Esophagus muscularis mucosa (tissue), 4 donors: ENCODE measurements at regions not wholly inside any gene's neighbourhood (a gene's known extent, or its start where the extent isn't known, plus 50 kb on each side); places are given as distances from the start of the nearest gene placed in this dataset.

Experiments
- DNase-seq: peaks from one replicate; pipeline ENCODE4 v3.0.0-alpha.2; 2017; ENCODE audit errors: extremely low spot score
- H3K27ac ChIP-seq, 4 donors: fragments of 200-600 bp; sonication (generic); replicated peaks in 1 of 4; 1 replicate in 3 of 4; 2 replicates in 1 of 4; pipeline ENCODE4 v1.5.1; 2016 to 2019; ENCODE audit warnings: mild to moderate bottlenecking in 1 of 4
- H3K27me3 ChIP-seq, 4 donors: fragments of 200-600 bp; sonication (generic); one replicate each; pipeline versions ENCODE4 v1.5.1 to v1.6.0; 2016 to 2019
- H3K36me3 ChIP-seq, 4 donors: fragments of 200-600 bp; sonication (generic); one replicate each; pipeline ENCODE4 v1.5.1; 2016 to 2019
- H3K4me1 ChIP-seq, 4 donors: fragments of 200-600 bp; sonication (generic); one replicate each; pipeline ENCODE4 v1.5.1; 2016 to 2019
- H3K4me3 ChIP-seq, 4 donors: fragments of 200-600 bp; sonication (generic); 1 replicate in 2 of 4; 2 replicates in 2 of 4; pipeline ENCODE4 v1.5.1; 2016 to 2019; ENCODE audit warnings: mild to moderate bottlenecking in 4 of 4, moderate library complexity in 1 of 4
- H3K9me3 ChIP-seq, 4 donors: fragments of 200-600 bp; sonication (generic); 1 replicate in 3 of 4; 2 replicates in 1 of 4; pipeline ENCODE4 v1.5.1; 2016 to 2019
- EP300 ChIP-seq: sonication (generic); formaldehyde crosslinking; IDR thresholded peaks from one replicate; pipeline ENCODE4 v1.6.1; 2017; ENCODE audit warnings: antibody characterized with exemption
- POLR2A ChIP-seq: fragments of 450-650 bp; IDR thresholded peaks from one replicate; pipeline ENCODE4 v1.6.1; 2017; ENCODE audit warnings: antibody characterized with exemption, moderate library complexity, mild to moderate bottlenecking, low read depth
- POLR2AphosphoS5 ChIP-seq, 2 donors: sonication (generic); formaldehyde crosslinking; IDR thresholded peaks; one replicate each; pipeline ENCODE4 v1.6.1; 2017; ENCODE audit warnings: antibody characterized with exemption in 2 of 2
- WGBS: methylation state at CpG from one replicate; pipeline ENCODE4 v1.1.5; 2018; 5-methylcytosine and 5-hydroxymethylcytosine counted together
- intact Hi-C: fragments of 100-400 bp; cut with DNase I; formaldehyde crosslinking; loops from one replicate; pipeline ENCODE4 v1.15.1; 2023
- TF ChIP-seq, protein P1 (sequence below), 3 experiments: fragments of 200-600 bp in 2 of 3; fragments of 450-650 bp in 1 of 3; sonication (generic) in 2 of 3; IDR thresholded peaks; one replicate each; pipeline ENCODE4 v1.5.1; 2017 to 2019; ENCODE audit warnings: antibody characterized with exemption in 3 of 3, mild to moderate bottlenecking in 2 of 3, moderate library complexity in 1 of 3

DNA sequence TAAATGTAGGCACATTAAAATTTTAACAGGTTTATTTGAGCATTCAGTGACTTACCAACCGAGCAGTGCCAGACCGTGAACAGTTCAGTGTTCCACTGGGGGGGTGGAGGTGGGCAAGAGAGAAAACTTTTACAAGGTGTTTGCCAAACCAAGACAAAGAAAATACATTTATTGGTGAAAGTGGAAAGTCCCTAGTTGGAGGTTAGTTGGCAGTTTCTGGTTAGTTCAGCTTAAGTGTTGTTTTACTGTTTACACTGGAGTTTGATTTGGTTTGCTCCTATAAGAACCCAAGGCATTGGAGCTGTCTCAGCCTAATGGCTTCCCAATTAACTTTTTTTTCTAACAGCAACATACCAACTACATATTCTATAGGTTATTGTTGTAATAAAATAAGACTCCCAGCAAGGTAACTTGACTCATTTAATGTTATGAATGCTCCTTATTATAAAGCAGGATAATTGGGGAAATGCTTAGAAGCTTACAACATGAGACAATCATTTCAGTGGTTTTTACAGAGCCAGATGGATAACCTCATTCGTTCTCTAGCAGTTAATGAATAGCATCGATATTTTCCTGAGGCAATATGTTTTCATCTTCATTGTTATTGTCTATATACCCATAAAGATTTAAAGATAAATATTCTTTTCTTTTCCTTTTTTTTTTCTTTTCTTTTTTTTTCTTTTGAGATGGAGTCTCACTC, 115.8 kb downstream of the ETNK1 start:
- Histone ChIP-seq H3K9me3 (no peaks in the 10 kb centered on the region), H3K27ac (no peak overlapping the region), H3K4me1 (peaks cover 0 to 10% (median 0%) of the 10 kb centered on the region in 4 donors), H3K36me3 (no peaks in the 10 kb centered on the region), H3K27me3 (no peaks in the 10 kb centered on the region), H3K4me3 (no peak overlapping the region)
- TF ChIP-seq EP300 (no peak), POLR2A (no peak)
- DNase-seq = no peak
- 85% methylated on average over 4 of the region's 4 CpGs for WGBS
- intact Hi-C loops = no loop called here

DNA sequence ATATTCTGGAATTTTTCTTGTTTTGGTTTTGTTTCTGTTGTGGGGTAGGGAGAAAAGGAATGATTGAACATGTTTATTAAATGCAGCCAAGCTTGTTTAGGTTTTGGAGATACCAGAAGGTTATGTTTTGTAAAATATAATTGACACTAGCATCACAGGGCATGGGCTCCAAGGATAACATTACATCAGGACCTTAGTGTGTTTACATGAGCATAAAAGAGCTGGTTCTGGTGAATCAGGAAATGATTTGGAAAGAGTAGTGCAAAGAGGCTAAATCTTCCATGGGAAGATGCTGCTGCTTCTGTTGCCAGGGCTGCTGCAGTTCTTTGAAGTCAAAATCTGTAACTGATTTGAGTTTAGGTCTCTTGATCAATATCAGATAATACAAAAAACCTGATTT, 118.7 kb downstream of the ETNK1 start:
- TF ChIP-seq, protein P1, sequence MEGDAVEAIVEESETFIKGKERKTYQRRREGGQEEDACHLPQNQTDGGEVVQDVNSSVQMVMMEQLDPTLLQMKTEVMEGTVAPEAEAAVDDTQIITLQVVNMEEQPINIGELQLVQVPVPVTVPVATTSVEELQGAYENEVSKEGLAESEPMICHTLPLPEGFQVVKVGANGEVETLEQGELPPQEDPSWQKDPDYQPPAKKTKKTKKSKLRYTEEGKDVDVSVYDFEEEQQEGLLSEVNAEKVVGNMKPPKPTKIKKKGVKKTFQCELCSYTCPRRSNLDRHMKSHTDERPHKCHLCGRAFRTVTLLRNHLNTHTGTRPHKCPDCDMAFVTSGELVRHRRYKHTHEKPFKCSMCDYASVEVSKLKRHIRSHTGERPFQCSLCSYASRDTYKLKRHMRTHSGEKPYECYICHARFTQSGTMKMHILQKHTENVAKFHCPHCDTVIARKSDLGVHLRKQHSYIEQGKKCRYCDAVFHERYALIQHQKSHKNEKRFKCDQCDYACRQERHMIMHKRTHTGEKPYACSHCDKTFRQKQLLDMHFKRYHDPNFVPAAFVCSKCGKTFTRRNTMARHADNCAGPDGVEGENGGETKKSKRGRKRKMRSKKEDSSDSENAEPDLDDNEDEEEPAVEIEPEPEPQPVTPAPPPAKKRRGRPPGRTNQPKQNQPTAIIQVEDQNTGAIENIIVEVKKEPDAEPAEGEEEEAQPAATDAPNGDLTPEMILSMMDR (IDR thresholded peaks at IDR 0.05) = no peak
- TF ChIP-seq POLR2AphosphoS5 (IDR thresholded peaks at IDR 0.05) (no peak), EP300 (no peak), POLR2A (no peak)
- Histone ChIP-seq H3K27me3 (no peaks in the 10 kb centered on the region), H3K27ac (no peak overlapping the region), H3K4me3 (no peak overlapping the region), H3K36me3 (peaks cover 0 to 4% (median under 1%) of the 10 kb centered on the region in 4 donors), H3K4me1 (peaks cover 0 to 10% (median 0%) of the 10 kb centered on the region in 4 donors), H3K9me3 (no peaks in the 10 kb centered on the region)
- no peak for DNase-seq
- intact Hi-C loops = no loop called here

DNA sequence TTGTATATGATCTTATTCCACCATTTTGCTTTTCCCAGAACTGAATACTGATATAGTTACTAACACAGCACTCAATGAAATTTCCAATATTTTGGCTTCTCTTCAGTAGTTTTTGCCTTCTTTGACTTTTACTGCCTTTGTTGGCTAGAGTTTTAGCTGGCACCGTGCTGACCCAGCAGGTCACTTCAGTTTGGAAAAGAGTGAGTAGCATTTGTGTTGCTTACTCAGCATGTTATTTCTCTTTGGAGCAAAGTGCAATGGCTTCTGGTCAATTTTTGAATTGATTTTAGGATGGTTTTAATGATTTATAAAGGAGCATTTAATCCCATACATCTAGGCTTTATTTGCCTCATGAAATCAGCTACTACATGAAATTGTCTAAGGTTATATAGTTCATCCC, 119.2 kb downstream of the ETNK1 start:
- Histone ChIP-seq H3K27me3 (no peaks in the 10 kb centered on the region), H3K4me3 (no peak overlapping the region), H3K36me3 (peaks cover 0 to 7% (median 2%) of the 10 kb centered on the region in 4 donors), H3K4me1 (peaks cover 0 to 10% (median 0%) of the 10 kb centered on the region in 4 donors), H3K27ac (no peak overlapping the region), H3K9me3 (no peaks in the 10 kb centered on the region)
- DNase-seq = no peak
- TF ChIP-seq, protein P1 (IDR thresholded peaks at IDR 0.05) = no peak
- TF ChIP-seq POLR2A (no peak), POLR2AphosphoS5 (IDR thresholded peaks at IDR 0.05) (no peak), EP300 (no peak)
- 81% methylated on average over 1 of the region's 1 CpG for WGBS
- intact Hi-C loops = no loop called here

DNA sequence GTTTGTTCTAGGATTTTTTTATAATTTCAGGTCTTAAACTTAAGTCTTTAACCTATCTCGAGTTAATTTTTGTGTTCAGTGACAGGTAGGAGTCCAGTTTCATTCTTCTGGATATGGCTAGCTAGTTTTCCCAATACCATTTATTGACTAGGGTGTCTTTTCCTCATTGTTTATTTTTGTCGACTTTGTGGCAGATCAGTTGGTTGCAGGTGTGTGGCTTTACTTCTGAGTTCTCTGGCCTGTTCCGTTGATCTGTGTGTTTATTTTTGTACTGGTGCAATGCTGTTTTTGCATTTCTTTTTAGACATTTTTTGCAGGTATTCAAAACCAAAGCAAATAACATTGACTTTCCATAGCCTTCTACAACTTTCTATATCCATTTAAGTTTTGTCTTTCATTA, 121.7 kb downstream of the ETNK1 start:
- no peak for TF ChIP-seq POLR2AphosphoS5 (IDR thresholded peaks at IDR 0.05)
- TF ChIP-seq EP300 = no peak
- TF ChIP-seq, protein P1 (IDR thresholded peaks at IDR 0.05) = no peak
- TF ChIP-seq POLR2A = no peak
- H3K27me3 ChIP-seq = no peaks in the 10 kb centered on the region
- H3K4me3 ChIP-seq = no peak overlapping the region
- 60% methylated on average over 3 of the region's 3 CpGs for WGBS
- H3K36me3 ChIP-seq = peaks cover 0 to 18% (median 2%) of the 10 kb centered on the region in 4 donors
- no peaks in the 10 kb centered on the region for H3K9me3 ChIP-seq
- intact Hi-C loops = no loop called here
- DNase-seq = no peak
- no peak overlapping the region for H3K27ac ChIP-seq
- peaks cover 0 to 10% (median 5%) of the 10 kb centered on the region in 4 donors for H3K4me1 ChIP-seq

DNA sequence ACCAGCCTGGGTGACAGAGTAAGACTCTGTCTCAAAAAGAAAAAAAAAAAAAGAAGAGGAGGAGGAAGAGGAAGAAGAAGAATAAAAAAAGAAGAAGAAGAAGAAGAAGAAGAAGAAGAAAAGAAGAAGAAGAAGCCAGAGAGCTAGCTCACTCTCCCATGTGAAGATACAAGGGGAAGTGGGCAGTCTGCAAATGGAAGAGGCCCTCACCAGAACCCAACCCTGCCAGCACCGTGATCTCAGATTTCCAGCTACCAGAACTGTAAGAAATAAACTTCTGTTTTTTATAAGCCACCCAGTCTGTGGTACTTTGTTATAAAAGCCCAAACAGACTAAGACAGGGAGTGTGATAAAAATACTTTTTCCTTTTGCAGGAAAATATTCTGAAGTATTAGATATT, 130.7 kb downstream of the ETNK1 start:
- Histone ChIP-seq H3K4me3 (no peak overlapping the region), H3K4me1 (peaks cover 0 to 25% (median 11%) of the 10 kb centered on the region in 4 donors), H3K9me3 (peaks cover 0 to 5% (median 0%) of the 10 kb centered on the region in 4 donors), H3K36me3 (peaks cover 0 to 15% (median 0%) of the 10 kb centered on the region in 4 donors), H3K27ac (peak overlapping the region; percentile 16 to 50 (median 29)), H3K27me3 (no peaks in the 10 kb centered on the region)
- TF ChIP-seq POLR2AphosphoS5 (IDR thresholded peaks at IDR 0.05) (no peak), POLR2A (no peak)
- TF ChIP-seq, protein P1 (IDR thresholded peaks at IDR 0.05) = no peak
- DNase-seq = no peak
- 79% methylated on average over 1 of the region's 1 CpG for WGBS
- intact Hi-C loops = no loop called here
